ENCODE measurements at regions not wholly inside any gene's neighbourhood (a gene's known extent, or its start where the extent isn't known, plus 50 kb on each side); places are given as distances from the start of the nearest gene placed in this dataset.
"Not testable (repeated sequence)": the region's sequence is repeated elsewhere in the genome, so short reads cannot be mapped to it uniquely, and the experiment has no call there.

DNA sequence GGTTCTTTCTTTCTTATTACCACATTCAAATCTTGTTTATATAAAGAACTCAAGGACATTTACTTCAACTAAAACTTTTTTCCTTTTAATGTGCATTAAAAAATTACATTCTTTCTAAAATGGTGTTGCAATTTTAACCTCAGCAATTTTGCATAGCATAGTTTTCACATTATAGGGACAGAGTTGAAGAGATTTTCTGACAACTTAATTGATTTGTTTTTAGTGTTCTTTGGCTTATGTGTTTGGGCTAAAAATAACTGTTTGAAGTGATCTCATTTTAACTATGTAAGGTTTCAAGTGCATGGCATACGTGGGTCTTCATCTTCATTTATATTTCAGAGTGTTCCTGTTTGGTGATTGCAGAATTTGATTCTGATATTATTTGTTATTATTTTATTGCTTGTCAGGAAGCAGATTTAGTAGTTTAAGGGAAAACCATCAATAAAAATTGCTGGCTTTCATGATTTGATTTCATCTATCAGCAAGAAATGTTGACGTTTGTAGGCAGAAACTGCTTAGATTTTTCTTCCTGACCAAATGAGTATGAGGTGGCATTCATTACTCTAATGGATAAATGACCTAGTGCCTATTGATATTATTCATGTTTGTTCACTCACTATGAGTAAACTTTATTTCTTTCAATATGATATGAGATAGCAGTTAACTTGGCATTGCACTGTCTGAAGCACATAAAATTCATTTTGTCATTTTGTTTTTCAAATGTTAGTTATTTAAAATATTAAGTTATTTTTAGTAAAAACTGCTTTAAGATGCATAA, 398.4 kb downstream of the NUP35 start:
- Histone ChIP-seq H3K36me3 (ENCODE audit: control insufficient read depth, insufficient read depth, low read length) (no peaks in the 10 kb centered on the region), H3K9me3 (ENCODE audit: control insufficient read depth, insufficient read depth, low read length) (no peaks in the 10 kb centered on the region), H3K27me3 (ENCODE audit: control insufficient read depth, insufficient read depth, low read length) (no peaks in the 10 kb centered on the region), H3K9ac (ENCODE audit: low read depth, low read length) (no peak overlapping the region), H3K4me3 (ENCODE audit: low read depth, low read length) (no peak overlapping the region), H3K4me1 (ENCODE audit: control insufficient read depth, insufficient read depth, low read length) (no peaks in the 10 kb centered on the region), H3K27ac (ENCODE audit: low read depth, low read length) (no peak overlapping the region)

DNA sequence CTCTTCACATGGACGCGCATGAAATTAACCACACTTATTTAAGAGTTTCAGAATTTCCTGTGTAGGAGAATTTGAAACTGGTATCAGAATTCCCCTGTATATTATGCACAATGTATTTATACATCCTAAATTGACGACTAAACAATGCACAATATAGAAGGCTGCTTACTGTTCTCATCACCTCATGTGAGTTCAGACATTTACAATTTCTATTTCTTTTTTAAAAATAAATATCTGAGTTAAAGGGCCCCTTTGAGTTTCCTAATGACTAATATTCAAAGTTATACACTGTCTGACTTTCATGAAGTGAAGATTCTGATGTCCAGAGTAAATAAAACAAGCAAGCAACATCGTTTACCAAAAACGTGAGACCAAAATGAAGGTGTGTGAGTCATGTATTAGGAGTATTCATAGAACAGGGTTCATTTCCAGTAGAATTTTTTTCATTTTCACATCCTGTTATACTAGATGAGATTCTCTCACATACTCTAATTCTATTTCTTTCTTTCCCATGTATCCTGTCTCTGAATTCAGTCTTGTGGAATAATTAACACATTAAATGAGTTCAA, 406.2 kb downstream of the NUP35 start:
- no peak overlapping the region for H3K9ac ChIP-seq (ENCODE audit: low read depth, low read length)
- no peaks in the 10 kb centered on the region for H3K36me3 ChIP-seq (ENCODE audit: control insufficient read depth, insufficient read depth, low read length)
- no peak overlapping the region; the same call in 1 of the 2 replicates for H3K4me3 ChIP-seq (ENCODE audit: low read depth, low read length)
- H3K27ac ChIP-seq (ENCODE audit: low read depth, low read length), result peak overlapping the region; percentile 46
- peaks cover 45% of the 10 kb centered on the region for H3K4me1 ChIP-seq (ENCODE audit: control insufficient read depth, insufficient read depth, low read length)
- H3K27me3 ChIP-seq (ENCODE audit: control insufficient read depth, insufficient read depth, low read length), result peaks cover 17% of the 10 kb centered on the region
- H3K9me3 ChIP-seq (ENCODE audit: control insufficient read depth, insufficient read depth, low read length), result no peaks in the 10 kb centered on the region

DNA sequence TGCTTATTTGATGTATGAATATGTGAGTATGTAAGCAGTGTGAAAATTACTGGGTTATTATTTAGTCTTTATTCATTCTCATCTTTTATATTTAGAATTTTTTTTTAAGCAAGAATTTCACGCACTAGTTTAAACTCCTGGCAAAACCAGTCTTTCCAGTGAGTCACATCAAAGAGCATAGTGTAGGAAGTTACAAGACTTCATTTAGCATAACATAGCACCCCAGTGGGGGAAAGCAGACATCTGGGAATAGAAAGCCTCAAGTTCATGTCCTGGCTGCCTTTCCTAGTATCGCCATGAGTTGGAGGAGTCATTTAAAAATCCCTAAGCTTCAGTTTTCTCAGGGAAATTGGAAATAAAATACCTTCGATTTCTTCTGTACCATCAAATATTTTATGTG, 408.3 kb downstream of the NUP35 start:
- Histone ChIP-seq H3K4me3 (ENCODE audit: low read depth, low read length) (peak overlapping the region; percentile 39), H3K27me3 (ENCODE audit: control insufficient read depth, insufficient read depth, low read length) (peaks cover 17% of the 10 kb centered on the region), H3K4me1 (ENCODE audit: control insufficient read depth, insufficient read depth, low read length) (peaks cover 54% of the 10 kb centered on the region), H3K9ac (ENCODE audit: low read depth, low read length) (no peak overlapping the region), H3K9me3 (ENCODE audit: control insufficient read depth, insufficient read depth, low read length) (no peaks in the 10 kb centered on the region), H3K27ac (ENCODE audit: low read depth, low read length) (peak overlapping the region; percentile 67), H3K36me3 (ENCODE audit: control insufficient read depth, insufficient read depth, low read length) (no peaks in the 10 kb centered on the region)

DNA sequence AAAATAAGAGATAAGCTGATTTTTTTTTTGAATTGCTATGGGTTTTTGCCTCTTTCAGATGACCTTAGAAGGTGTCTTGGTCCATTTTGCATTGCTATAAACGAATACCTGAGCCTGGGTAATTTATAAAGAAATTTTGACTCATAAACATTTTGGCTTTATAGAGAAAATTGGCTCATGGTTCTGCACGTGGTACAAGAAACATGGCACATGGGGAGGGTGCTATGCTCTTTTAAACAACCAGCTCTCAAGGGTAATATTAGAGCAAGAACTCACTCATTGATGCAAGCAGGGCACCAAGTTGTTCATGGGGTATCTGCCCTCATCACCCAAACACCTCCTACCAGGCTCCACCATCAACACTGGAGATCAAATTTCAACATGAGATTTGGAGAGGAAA, 408.8 kb downstream of the NUP35 start:
- peaks cover 54% of the 10 kb centered on the region for H3K4me1 ChIP-seq (ENCODE audit: control insufficient read depth, insufficient read depth, low read length)
- no peaks in the 10 kb centered on the region for H3K36me3 ChIP-seq (ENCODE audit: control insufficient read depth, insufficient read depth, low read length)
- H3K9me3 ChIP-seq (ENCODE audit: control insufficient read depth, insufficient read depth, low read length), result no peaks in the 10 kb centered on the region
- H3K27me3 ChIP-seq (ENCODE audit: control insufficient read depth, insufficient read depth, low read length), result peaks cover 17% of the 10 kb centered on the region
- peak overlapping the region; percentile 39 for H3K4me3 ChIP-seq (ENCODE audit: low read depth, low read length)
- H3K9ac ChIP-seq (ENCODE audit: low read depth, low read length), result no peak overlapping the region
- peak overlapping the region; percentile 67 for H3K27ac ChIP-seq (ENCODE audit: low read depth, low read length)

DNA sequence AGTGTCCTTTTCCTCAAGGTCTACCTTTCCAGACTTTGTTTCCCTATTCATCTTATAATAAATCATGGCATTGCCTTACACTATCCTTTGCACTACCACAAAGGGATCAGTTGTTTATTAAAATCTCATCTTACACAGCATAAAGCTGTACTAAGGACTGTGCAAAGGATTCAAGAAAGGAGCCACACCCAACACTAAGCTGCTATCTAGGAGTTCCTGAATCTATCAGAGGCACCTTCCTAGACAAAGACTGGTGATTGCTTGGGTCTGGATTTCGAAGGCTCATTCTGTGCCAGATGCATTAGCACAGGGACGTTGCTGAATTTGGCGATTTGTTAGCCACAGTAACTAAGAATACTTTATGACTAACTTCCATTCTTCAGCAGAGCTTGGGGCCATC, 412.0 kb downstream of the NUP35 start:
- Histone ChIP-seq H3K36me3 (ENCODE audit: control insufficient read depth, insufficient read depth, low read length) (no peaks in the 10 kb centered on the region), H3K4me3 (ENCODE audit: low read depth, low read length) (no peak overlapping the region), H3K27ac (ENCODE audit: low read depth, low read length) (no peak overlapping the region), H3K9me3 (ENCODE audit: control insufficient read depth, insufficient read depth, low read length) (no peaks in the 10 kb centered on the region), H3K9ac (ENCODE audit: low read depth, low read length) (no peak overlapping the region), H3K4me1 (ENCODE audit: control insufficient read depth, insufficient read depth, low read length) (peaks cover 37% of the 10 kb centered on the region), H3K27me3 (ENCODE audit: control insufficient read depth, insufficient read depth, low read length) (peaks cover 7% of the 10 kb centered on the region; the same call in 1 of the 2 replicates)

DNA sequence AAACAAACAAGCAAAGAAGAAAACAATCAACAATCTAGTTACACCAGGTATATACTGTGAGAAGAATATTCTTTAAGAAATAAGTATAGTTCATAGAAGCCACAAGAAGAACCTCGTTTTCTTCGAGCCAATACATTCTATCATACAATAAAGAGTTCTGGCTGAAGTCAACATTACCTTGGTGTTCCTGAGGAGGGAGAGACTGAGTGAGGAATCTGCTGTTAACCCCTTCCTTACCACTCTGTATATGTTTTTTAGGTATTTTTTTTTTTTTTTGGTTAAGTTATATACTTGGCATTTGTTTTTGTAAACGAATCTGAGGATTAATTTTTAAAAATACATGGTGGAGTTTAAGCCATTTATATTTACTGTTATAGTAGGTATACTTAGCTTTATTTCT, 412.5 kb downstream of the NUP35 start:
- H3K4me1 ChIP-seq (ENCODE audit: control insufficient read depth, insufficient read depth, low read length), result peaks cover 33% of the 10 kb centered on the region
- H3K27me3 ChIP-seq (ENCODE audit: control insufficient read depth, insufficient read depth, low read length), result peaks cover 3% of the 10 kb centered on the region; the same call in 1 of the 2 replicates
- no peak overlapping the region for H3K27ac ChIP-seq (ENCODE audit: low read depth, low read length)
- H3K9me3 ChIP-seq (ENCODE audit: control insufficient read depth, insufficient read depth, low read length), result no peaks in the 10 kb centered on the region
- H3K4me3 ChIP-seq (ENCODE audit: low read depth, low read length), result no peak overlapping the region
- no peak overlapping the region for H3K9ac ChIP-seq (ENCODE audit: low read depth, low read length)
- H3K36me3 ChIP-seq (ENCODE audit: control insufficient read depth, insufficient read depth, low read length), result no peaks in the 10 kb centered on the region

DNA sequence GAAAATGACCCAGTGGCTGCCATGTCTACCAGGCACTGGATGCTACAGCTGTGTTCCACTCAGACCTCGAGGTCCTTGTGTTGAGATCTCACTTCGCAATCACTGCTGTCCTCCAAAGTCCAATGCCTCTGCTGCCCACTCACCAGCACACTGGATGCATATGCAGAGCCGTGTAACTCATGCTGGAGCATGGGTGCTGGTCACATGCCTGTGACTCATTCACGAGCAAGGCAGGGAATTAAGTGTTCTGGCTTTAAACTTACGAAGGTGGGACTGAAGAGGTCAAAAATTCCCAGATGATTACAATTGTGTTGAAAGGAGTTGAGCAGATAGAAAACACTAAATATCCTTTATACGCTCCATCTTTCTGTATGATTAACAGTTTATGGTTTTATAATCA, 417.5 kb downstream of the NUP35 start:
- 0 out of 2 replicates have a peak, but pooled peaks cover 4% of the 10 kb centered on the region for H3K9me3 ChIP-seq (ENCODE audit: control insufficient read depth, insufficient read depth, low read length)
- no peaks in the 10 kb centered on the region for H3K27me3 ChIP-seq (ENCODE audit: control insufficient read depth, insufficient read depth, low read length)
- H3K36me3 ChIP-seq (ENCODE audit: control insufficient read depth, insufficient read depth, low read length), result no peaks in the 10 kb centered on the region
- H3K4me1 ChIP-seq (ENCODE audit: control insufficient read depth, insufficient read depth, low read length), result peaks cover 11% of the 10 kb centered on the region
- H3K27ac ChIP-seq (ENCODE audit: low read depth, low read length), result no peak overlapping the region
- no peak overlapping the region for H3K9ac ChIP-seq (ENCODE audit: low read depth, low read length)
- H3K4me3 ChIP-seq (ENCODE audit: low read depth, low read length), result no peak overlapping the region

DNA sequence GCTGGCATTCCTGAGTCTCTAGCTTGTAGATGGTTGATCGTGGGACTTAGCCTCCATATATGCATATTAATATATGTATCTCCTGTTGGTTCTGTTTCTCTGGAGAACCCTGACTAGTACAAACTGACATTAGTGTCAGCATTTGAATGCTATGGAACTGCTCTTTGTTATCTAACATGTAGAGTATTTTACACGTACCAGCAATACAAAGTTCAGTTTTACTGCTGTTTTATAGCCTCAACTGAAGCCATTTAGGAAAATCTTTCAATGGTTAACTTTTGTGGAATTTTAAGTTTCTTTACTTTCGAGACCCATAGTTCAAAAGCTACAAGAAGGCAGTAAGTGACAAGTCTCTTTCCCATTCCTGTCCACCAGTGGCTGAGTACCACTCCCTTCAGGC, 418.4 kb downstream of the NUP35 start:
- no peaks in the 10 kb centered on the region for H3K27me3 ChIP-seq (ENCODE audit: control insufficient read depth, insufficient read depth, low read length)
- 0 out of 2 replicates have a peak, but pooled peaks cover 4% of the 10 kb centered on the region for H3K9me3 ChIP-seq (ENCODE audit: control insufficient read depth, insufficient read depth, low read length)
- H3K9ac ChIP-seq (ENCODE audit: low read depth, low read length), result no peak overlapping the region
- H3K36me3 ChIP-seq (ENCODE audit: control insufficient read depth, insufficient read depth, low read length), result no peaks in the 10 kb centered on the region
- H3K4me1 ChIP-seq (ENCODE audit: control insufficient read depth, insufficient read depth, low read length), result peaks cover 6% of the 10 kb centered on the region
- H3K27ac ChIP-seq (ENCODE audit: low read depth, low read length), result no peak overlapping the region
- H3K4me3 ChIP-seq (ENCODE audit: low read depth, low read length), result no peak overlapping the region

DNA sequence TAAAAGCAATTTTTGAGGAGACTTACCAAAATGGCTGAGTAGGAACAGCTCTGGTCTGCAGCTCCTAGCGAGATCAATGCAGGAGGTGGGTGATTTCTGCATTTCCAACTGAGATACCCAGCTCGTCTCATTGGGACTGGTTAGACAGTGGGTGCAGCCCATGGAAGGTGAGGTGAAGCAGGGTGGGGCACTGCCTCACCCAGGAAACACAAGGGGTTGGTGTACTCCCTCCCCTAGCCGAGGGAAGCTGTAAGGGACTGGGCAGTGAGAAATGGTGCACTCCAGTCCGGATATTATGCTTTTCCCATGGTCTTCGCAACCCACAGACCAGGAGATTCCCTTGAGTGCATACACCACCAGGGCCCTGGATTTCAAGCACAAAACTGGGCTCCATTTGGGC, 419.0 kb downstream of the NUP35 start:
- Histone ChIP-seq H3K9ac (ENCODE audit: low read depth, low read length) (no peak overlapping the region), H3K4me3 (ENCODE audit: low read depth, low read length) (no peak overlapping the region), H3K4me1 (ENCODE audit: control insufficient read depth, insufficient read depth, low read length) (peaks cover 6% of the 10 kb centered on the region), H3K9me3 (ENCODE audit: control insufficient read depth, insufficient read depth, low read length) (0 out of 2 replicates have a peak, but pooled peaks cover 4% of the 10 kb centered on the region), H3K27me3 (ENCODE audit: control insufficient read depth, insufficient read depth, low read length) (no peaks in the 10 kb centered on the region), H3K36me3 (ENCODE audit: control insufficient read depth, insufficient read depth, low read length) (no peaks in the 10 kb centered on the region), H3K27ac (ENCODE audit: low read depth, low read length) (no peak overlapping the region)

DNA sequence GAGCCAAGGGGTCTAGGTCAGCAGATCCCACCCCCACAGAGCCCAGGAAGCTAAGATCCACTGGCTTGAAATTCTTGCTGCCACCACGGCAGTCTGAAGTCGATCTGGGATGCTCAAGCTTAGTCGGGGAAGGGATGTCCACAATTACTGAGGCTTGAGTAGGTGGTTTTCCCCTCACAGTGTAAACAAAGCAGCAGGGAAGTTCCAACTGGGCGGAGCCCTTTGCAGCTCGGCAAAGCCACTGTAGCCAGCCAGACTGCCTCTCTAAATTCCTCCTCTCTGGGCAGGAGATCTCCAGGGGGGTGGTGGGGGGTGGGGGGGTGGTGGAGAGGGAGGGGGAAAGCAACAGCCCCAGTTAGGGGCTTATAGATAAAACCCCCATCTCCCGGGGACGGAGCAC, 419.5 kb downstream of the NUP35 start:
- H3K27me3 ChIP-seq (ENCODE audit: control insufficient read depth, insufficient read depth, low read length), result no peaks in the 10 kb centered on the region
- H3K9me3 ChIP-seq (ENCODE audit: control insufficient read depth, insufficient read depth, low read length), result 0 out of 2 replicates have a peak, but pooled peaks cover 4% of the 10 kb centered on the region
- no peak overlapping the region for H3K4me3 ChIP-seq (ENCODE audit: low read depth, low read length)
- no peak overlapping the region for H3K9ac ChIP-seq (ENCODE audit: low read depth, low read length)
- H3K36me3 ChIP-seq (ENCODE audit: control insufficient read depth, insufficient read depth, low read length), result no peaks in the 10 kb centered on the region
- H3K4me1 ChIP-seq (ENCODE audit: control insufficient read depth, insufficient read depth, low read length), result peaks cover 1% of the 10 kb centered on the region; the same call in 1 of the 2 replicates
- no peak overlapping the region for H3K27ac ChIP-seq (ENCODE audit: low read depth, low read length)

DNA sequence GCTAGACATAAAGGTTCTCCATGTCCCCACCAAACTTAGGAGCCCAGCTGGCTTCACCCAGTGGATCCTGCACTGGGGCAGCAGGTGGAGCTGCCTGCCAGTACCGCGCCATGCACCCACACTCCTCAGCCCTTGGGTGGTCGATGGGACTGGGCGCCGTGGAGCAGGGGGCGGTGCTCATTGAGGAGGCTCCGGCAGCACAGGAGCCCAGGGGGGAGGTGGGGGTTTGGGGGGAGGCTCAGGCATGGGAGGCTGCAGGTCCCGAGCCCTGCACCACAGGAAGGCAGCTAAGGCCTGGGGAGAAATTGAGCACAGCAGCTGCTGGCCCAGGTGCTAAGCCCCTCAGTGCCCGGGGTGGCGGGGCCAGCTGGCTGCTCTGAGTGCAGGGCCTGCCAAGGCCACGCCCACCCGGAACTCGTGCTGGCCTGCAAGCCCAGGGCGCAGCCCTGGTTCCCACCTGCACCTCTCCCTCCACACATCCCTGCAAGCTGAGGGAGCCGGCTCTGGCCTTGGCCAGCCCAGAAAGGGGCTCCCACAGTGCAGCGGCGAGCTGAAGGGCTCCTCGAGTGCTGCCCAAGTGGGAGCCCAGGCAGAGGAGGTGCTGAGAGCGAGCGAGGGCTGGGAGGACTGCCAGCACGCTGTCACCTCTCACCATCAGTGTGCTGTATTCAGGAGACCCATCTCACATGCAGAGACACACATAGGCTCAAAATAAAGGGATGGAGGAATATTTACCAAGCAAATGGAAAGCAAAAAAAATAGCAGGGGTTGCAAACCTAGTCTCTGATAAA, 422.5 kb downstream of the NUP35 start:
- not testable (repeated sequence) for H3K4me1 ChIP-seq (ENCODE audit: control insufficient read depth, insufficient read depth, low read length); H3K36me3 ChIP-seq (ENCODE audit: control insufficient read depth, insufficient read depth, low read length); H3K27me3 ChIP-seq (ENCODE audit: control insufficient read depth, insufficient read depth, low read length); H3K27ac ChIP-seq (ENCODE audit: low read depth, low read length); H3K4me3 ChIP-seq (ENCODE audit: low read depth, low read length); H3K9me3 ChIP-seq (ENCODE audit: control insufficient read depth, insufficient read depth, low read length); H3K9ac ChIP-seq (ENCODE audit: low read depth, low read length)

Measured in HUES48 (cell line).